GM18951 (cell line): ENCODE measurements at regions not wholly inside any gene's neighbourhood (a gene's known extent, or its start where the extent isn't known, plus 50 kb on each side); places are given as distances from the start of the nearest gene placed in this dataset.
"Not testable (repeated sequence)": the region's sequence is repeated elsewhere in the genome, so short reads cannot be mapped to it uniquely, and the experiment has no call there.

Source experiments
- POLR2A ChIP-seq: IDR thresholded peaks from 4 replicates; pipeline ENCODE4 v1.6.1; 2011; ENCODE audit warnings: mild to moderate bottlenecking; ENCODE audit not compliant: insufficient read length, insufficient read depth; ENCODE audit errors: extremely low read depth
- in situ Hi-C: fragments of 300-500 bp; cut with MboI; formaldehyde crosslinking; loops from one replicate; pipeline ENCODE4 v1.12.0; 2022; ENCODE audit warnings: low sequenced_read_pairs, mixed read lengths, inconsistent platforms; ENCODE audit not compliant: unreplicated experiment

GRCh38 chr3:112765531-112765930 is 81.1 kb downstream of the CD200R1L start:
- in situ Hi-C loops = no loop called here
- TF ChIP-seq POLR2A = no peak

GRCh38 chr3:112763258-112763657 is 83.4 kb downstream of the CD200R1L start:
- in situ Hi-C loops = no loop called here
- no peak for TF ChIP-seq POLR2A

- in situ Hi-C loops = no loop called here
- TF ChIP-seq POLR2A = no peak
Measured at GRCh38 chr3:112761062-112761638, 85.5 kb downstream of the CD200R1L start.

- TF ChIP-seq POLR2A = no peak
- in situ Hi-C loops = no loop called here
Measured at GRCh38 chr3:112759681-112760080, 87.0 kb downstream of the CD200R1L start.

GRCh38 chr3:112759210-112759609 is 87.5 kb downstream of the CD200R1L start:
- in situ Hi-C loops = no loop called here
- TF ChIP-seq POLR2A = no peak

GRCh38 chr3:112757197-112757596 is 89.5 kb downstream of the CD200R1L start:
- in situ Hi-C loops = no loop called here
- no peak for TF ChIP-seq POLR2A

- TF ChIP-seq POLR2A = no peak
- in situ Hi-C loops = no loop called here
Measured at GRCh38 chr3:112755845-112756613, 90.6 kb downstream of the CD200R1L start.

- in situ Hi-C loops = not testable (repeated sequence)
Measured at GRCh38 chr3:112755046-112755445, 91.6 kb downstream of the CD200R1L start.

GRCh38 chr3:112751564-112752512 is 94.8 kb downstream of the CD200R1L start:
- no peak for TF ChIP-seq POLR2A
- in situ Hi-C loops = no loop called here

GRCh38 chr3:112751061-112751460 is 95.6 kb downstream of the CD200R1L start:
- TF ChIP-seq POLR2A = no peak
- in situ Hi-C loops = no loop called here

- TF ChIP-seq POLR2A = no peak
- in situ Hi-C loops = no loop called here
Measured at GRCh38 chr3:112747624-112748023, 99.0 kb downstream of the CD200R1L start.

- in situ Hi-C loops = no loop called here
- TF ChIP-seq POLR2A = no peak
Measured at GRCh38 chr3:112746675-112747280, 99.9 kb downstream of the CD200R1L start.
